K562 (cell line): ENCODE measurements at regions not wholly inside any gene's neighbourhood (a gene's known extent, or its start where the extent isn't known, plus 50 kb on each side); places are given as distances from the start of the nearest gene placed in this dataset.

Experiments used
- ATAC-seq: fragments of 200-7000 bp; cut with Tn5 transposase; 3 replicates; pipeline ENCODE4 v1.9.1; 2020; ENCODE audit warnings: moderate library complexity
- BruUV-seq: library from RNA; stranded (reverse); fragments of 400-500 nt; replicated peaks from 2 replicates; lab custom pipeline; 2021; lab: Mats Ljungman, UMichigan
- CTCF ChIA-PET: fragments of 300-600 bp; formaldehyde crosslinking; extraction: SDS; loops from one replicate; lab custom pipeline; 2021; ENCODE audit warnings: low intra/inter-chr PET ratio; lab: Yijun Ruan, JAX
- POLR2A ChIA-PET: fragments of 300-600, 350-650 bp; sonication (Branson Sonifier 250); formaldehyde crosslinking; extraction: SDS; loops from one replicate; lab custom pipeline; 2021; ENCODE audit warnings: antibody characterized with exemption, inconsistent platforms; lab: Yijun Ruan, JAX
- DNase-seq, 4 experiments: peaks; one replicate each; pipeline versions ENCODE4 v3.0.0 to v3.0.0-alpha.2; 2011 to 2018; ENCODE audit warnings: low spot score in 3 of 4, mixed read lengths in 3 of 4; ENCODE audit errors: extremely low read depth in 1 of 4
- FAIRE-seq: peaks from 2 replicates; lab custom pipeline; 2011; peaks lifted over from hg19 to GRCh38; lab: Jason Lieb, UNC
- H2AFZ ChIP-seq: 2 replicates; pipeline ENCODE4 v1.6.0; 2011; ENCODE audit warnings: low read depth, low read length, control low read depth, inconsistent platforms
- H3K27ac ChIP-seq: fragments of 200-600 bp; 3 replicates; pipeline ENCODE4 v1.8.0; 2011; ENCODE audit warnings: low read depth, mild to moderate bottlenecking, control low read depth, inconsistent platforms, low read length, moderate library complexity, mixed read lengths; ENCODE audit errors: extremely low read depth
- H3K27me3 ChIP-seq, 2 experiments: fragments of 300-600 bp in 1 of 2; 2 replicates in 1 of 2; 3 replicates in 1 of 2; pipeline versions ENCODE4 v1.6.0 to v1.8.0; 2011; ENCODE audit warnings: inconsistent platforms in 2 of 2, low read length in 2 of 2, mild to moderate bottlenecking in 1 of 2, mixed read lengths in 1 of 2, moderate library complexity in 1 of 2; ENCODE audit not compliant: control insufficient read depth in 2 of 2, insufficient read depth in 2 of 2
- H3K36me3 ChIP-seq: fragments of 300-600 bp; 3 replicates; pipeline ENCODE4 v1.8.0; 2011; ENCODE audit warnings: mild to moderate bottlenecking, low read length, inconsistent platforms; ENCODE audit not compliant: control insufficient read depth, insufficient read depth
- H3K4me1 ChIP-seq, 2 experiments: fragments of 200-600 bp in 1 of 2; replicated peaks in 1 of 2; 2 replicates in 1 of 2; 3 replicates in 1 of 2; pipeline versions ENCODE4 v1.5.1 to v1.8.0; 2011; ENCODE audit warnings: inconsistent platforms in 2 of 2, low read length in 2 of 2, mild to moderate bottlenecking in 1 of 2, mixed read lengths in 1 of 2, moderate library complexity in 1 of 2; ENCODE audit not compliant: control insufficient read depth in 2 of 2, insufficient read depth in 2 of 2
- H3K4me2 ChIP-seq: 2 replicates; pipeline ENCODE4 v1.6.1; 2011; ENCODE audit warnings: low read length, control low read depth, inconsistent platforms, mixed read lengths; ENCODE audit not compliant: insufficient read depth
- H3K4me3 ChIP-seq: fragments of 200-600 bp; sonication (generic), shearing (Covaris generic); 2 replicates; pipeline ENCODE4 v1.5.1; 2016; ENCODE audit warnings: control low read depth, inconsistent platforms
- H3K79me2 ChIP-seq: fragments of 200-600 bp; 3 replicates; pipeline ENCODE4 v1.8.0; 2011; ENCODE audit warnings: low read length, inconsistent platforms; ENCODE audit not compliant: control insufficient read depth, insufficient read depth
- H3K9ac ChIP-seq, 2 experiments: 2 replicates each; pipeline versions ENCODE4 v1.6.0 to v1.6.1; 2011; ENCODE audit warnings: low read depth in 2 of 2, low read length in 2 of 2, control low read depth in 1 of 2, inconsistent platforms in 1 of 2, mild to moderate bottlenecking in 1 of 2, mixed read lengths in 1 of 2; ENCODE audit not compliant: insufficient read depth in 1 of 2
- H3K9me1 ChIP-seq: one replicate; pipeline ENCODE4 v1.6.0; 2011; ENCODE audit warnings: inconsistent platforms, mild to moderate bottlenecking, low read length, moderate library complexity; ENCODE audit not compliant: control insufficient read depth, insufficient read depth
- H3K9me3 ChIP-seq: replicated peaks from 2 replicates; pipeline ENCODE4 v1.5.1; 2011; ENCODE audit warnings: low read depth, low read length, inconsistent platforms; ENCODE audit not compliant: control insufficient read depth, insufficient read depth
- H4K20me1 ChIP-seq: replicated peaks from 2 replicates; pipeline ENCODE4 v1.6.1; 2011; ENCODE audit warnings: low read length, inconsistent platforms, mixed read lengths; ENCODE audit not compliant: control insufficient read depth, insufficient read depth
- CREB3L1 ChIP-seq: fragments of 450-650 bp; IDR thresholded peaks from 2 replicates; pipeline ENCODE4 v1.6.1; 2014; ENCODE audit warnings: low read depth, mild to moderate bottlenecking, moderate library complexity, borderline replicate concordance
- KDM4B ChIP-seq, 2 experiments: fragments of 450-650 bp in 1 of 2; sonication (generic) in 1 of 2; IDR thresholded peaks; 2 replicates each; pipeline ENCODE4 v1.6.1; 2016 to 2017; ENCODE audit warnings: borderline replicate concordance in 2 of 2, antibody characterized with exemption in 1 of 2, low read depth in 1 of 2, mild to moderate bottlenecking in 1 of 2
- KLF13 ChIP-seq: fragments of 450-650 bp; IDR thresholded peaks from 2 replicates; pipeline ENCODE4 v1.6.1; 2016; ENCODE audit warnings: missing genetic modification characterization, low read depth, mild to moderate bottlenecking, missing compliant biosample characterization, moderate library complexity, borderline replicate concordance
- RBFOX2 ChIP-seq: fragments of 200-400 bp; formaldehyde crosslinking; IDR thresholded peaks from 2 replicates; pipeline ENCODE4 v1.6.1; 2017; ENCODE audit warnings: low read depth, mild to moderate bottlenecking, low read length, moderate library complexity
- RFX7 ChIP-seq: fragments of 250-450 bp; sonication (Bioruptor Pico); IDR thresholded peaks from 2 replicates; pipeline ENCODE4 v1.5.1; 2021; ENCODE audit warnings: mild to moderate bottlenecking
- SNRNP70 ChIP-seq: fragments of 200-400 bp; formaldehyde crosslinking; optimal IDR thresholded peaks from 2 replicates; pipeline ENCODE3; 2017; ENCODE audit warnings: low read depth, low read length
- TBL1XR1 ChIP-seq, 2 experiments: IDR thresholded peaks; 2 replicates each; pipeline ENCODE4 v1.6.1; 2012; ENCODE audit warnings: improper control_type of control experiment in 2 of 2, low read length in 2 of 2, mild to moderate bottlenecking in 1 of 2
- YBX1 ChIP-seq: fragments of 450-650 bp; IDR thresholded peaks from 2 replicates; pipeline ENCODE4 v1.7.1; 2016; ENCODE audit warnings: mild to moderate bottlenecking
- ZNF174 ChIP-seq: fragments of 250-450 bp; sonication (Bioruptor Pico); IDR thresholded peaks from 2 replicates; pipeline ENCODE4 v1.4.0; 2020; ENCODE audit warnings: mild to moderate bottlenecking
- ZNF277 ChIP-seq: fragments of 250-450 bp; sonication (Bioruptor Pico); IDR thresholded peaks from 2 replicates; pipeline ENCODE4 v1.8.0; 2022; ENCODE audit warnings: inconsistent platforms, mild to moderate bottlenecking, moderate library complexity, borderline replicate concordance
- ZNF316 ChIP-seq: fragments of 450-650 bp; IDR thresholded peaks from 2 replicates; pipeline ENCODE4 v1.6.1; 2016
- ZNF589 ChIP-seq: fragments of 200-800 bp; sonication (Bioruptor generic); IDR thresholded peaks from 2 replicates; pipeline ENCODE4 v1.6.1; 2016; ENCODE audit warnings: low read depth, missing genetic modification characterization, missing compliant biosample characterization
- ZNF766 ChIP-seq: fragments of 200-800 bp; sonication (Bioruptor generic); conservative IDR thresholded peaks from 2 replicates; pipeline ENCODE4 v1.6.1; 2016; ENCODE audit warnings: missing genetic modification characterization, missing compliant biosample characterization
- WGBS: fragments of 100-300 bp; shearing (Covaris generic); methylation state at CpG from one replicate; pipeline ENCODE4 v1.1.6; 2016; ENCODE audit warnings: low coverage, mixed read lengths; ENCODE audit not compliant: insufficient coverage; ENCODE audit errors: missing lambda C conversion rate; 5-methylcytosine and 5-hydroxymethylcytosine counted together
- in situ Hi-C: fragments of 300-500 bp; cut with MboI; formaldehyde crosslinking; loops from 4 replicates; pipeline ENCODE4 v1.15.0; 2018; ENCODE audit warnings: inconsistent platforms, mixed read lengths
- intact Hi-C: fragments of 100-400 bp; cut with micrococcal nuclease; formaldehyde crosslinking; loops from 2 replicates; pipeline ENCODE4 v1.14.2; 2022

GRCh38 chr11:11125618-11126017 is 227.4 kb downstream of the CSNK2A3 start:
- Histone ChIP-seq H3K9me3 (no peaks in the 10 kb centered on the region), H3K4me2 (no peak overlapping the region), H3K27ac (no peak overlapping the region), H3K4me3 (no peak overlapping the region), H3K4me1 (no peaks in the 10 kb centered on the region), H3K79me2 (no peaks in the 10 kb centered on the region), H2AFZ (no peak overlapping the region), H3K9ac (no peak overlapping the region), H3K36me3 (no peaks in the 10 kb centered on the region), H3K9me1 (no peaks in the 10 kb centered on the region), H4K20me1 (no peaks in the 10 kb centered on the region), H3K27me3 (no peaks in the 10 kb centered on the region)
- WGBS = 0% methylated on average over 2 of the region's 2 CpGs
- BruUV-seq = no TSS peak
- no peak for TF ChIP-seq YBX1
- TF ChIP-seq KDM4B (IDR thresholded peaks at IDR 0.05; ENCODE audit: borderline replicate concordance in 2 of 2, low read depth in 1 of 2) = no peak
- TF ChIP-seq SNRNP70 = no peak
- TF ChIP-seq ZNF277 (CRISPR knock-in tag) = no peak
- TF ChIP-seq KLF13 (tag) = no peak
- TF ChIP-seq TBL1XR1 (IDR thresholded peaks at IDR 0.05; ENCODE audit: low read length in 2 of 2) = no peak
- TF ChIP-seq ZNF316 = no peak
- no peak for TF ChIP-seq RFX7 (CRISPR knock-in tag)
- no peak for TF ChIP-seq ZNF174 (CRISPR knock-in tag)
- no peak for TF ChIP-seq CREB3L1
- no peak for TF ChIP-seq ZNF589 (CRISPR knock-in tag)
- no peak for TF ChIP-seq RBFOX2
- no peak for TF ChIP-seq ZNF766 (CRISPR knock-in tag)
- FAIRE-seq (no peak), ATAC-seq (no peak), DNase-seq (no peak)
- intact Hi-C loops (no loop called here), in situ Hi-C loops (no loop called here)
- POLR2A ChIA-PET = no interaction called here
- CTCF ChIA-PET = no interaction called here
